H9 (cell line): ENCODE measurements at regions not wholly inside any gene's neighbourhood (a gene's known extent, or its start where the extent isn't known, plus 50 kb on each side); places are given as distances from the start of the nearest gene placed in this dataset.

Experiments used
- DNase-seq: peaks from one replicate; pipeline ENCODE4 v3.0.0-alpha.2; 2017
- H2AFZ ChIP-seq: one replicate; pipeline ENCODE4 v1.6.1; 2013; ENCODE audit warnings: mild to moderate bottlenecking, low read length, control low read depth, moderate library complexity
- H2AK5ac ChIP-seq: 2 replicates; pipeline ENCODE4 v1.6.1; 2013; ENCODE audit warnings: low read length, control low read depth, mixed read lengths; ENCODE audit not compliant: insufficient read length
- H2BK120ac ChIP-seq: one replicate; pipeline ENCODE4 v1.6.1; 2013; ENCODE audit warnings: low read depth, mild to moderate bottlenecking, low read length, control low read depth, inconsistent platforms; ENCODE audit not compliant: poor library complexity, severe bottlenecking
- H2BK12ac ChIP-seq: 2 replicates; pipeline ENCODE4 v1.6.1; 2013; ENCODE audit warnings: low read length, control low read depth, mixed read lengths, low read depth; ENCODE audit not compliant: insufficient read length
- H2BK15ac ChIP-seq: 2 replicates; pipeline ENCODE4 v1.6.1; 2013; ENCODE audit warnings: low read depth, low read length, control low read depth
- H2BK20ac ChIP-seq: one replicate; pipeline ENCODE4 v1.6.1; 2013; ENCODE audit warnings: low read depth, mild to moderate bottlenecking, low read length, control low read depth, inconsistent platforms; ENCODE audit not compliant: poor library complexity, severe bottlenecking
- H2BK5ac ChIP-seq: 2 replicates; pipeline ENCODE4 v1.6.1; 2013; ENCODE audit warnings: low read length, control low read depth, mixed read lengths; ENCODE audit not compliant: insufficient read length
- H3K14ac ChIP-seq: 2 replicates; pipeline ENCODE4 v1.6.1; 2013; ENCODE audit warnings: low read length, control low read depth; ENCODE audit not compliant: insufficient read depth
- H3K18ac ChIP-seq: 2 replicates; pipeline ENCODE4 v1.6.1; 2013; ENCODE audit warnings: low read depth, mild to moderate bottlenecking, mixed read lengths, low read length, control low read depth; ENCODE audit not compliant: insufficient read length
- H3K23ac ChIP-seq: 2 replicates; pipeline ENCODE4 v1.6.1; 2013; ENCODE audit warnings: low read length, control low read depth, mixed read lengths, low read depth; ENCODE audit not compliant: insufficient read length
- H3K23me2 ChIP-seq: 2 replicates; pipeline ENCODE4 v1.6.1; 2013; ENCODE audit warnings: low read depth, mild to moderate bottlenecking, mixed read lengths, low read length, control low read depth; ENCODE audit not compliant: insufficient read length, poor library complexity, severe bottlenecking
- H3K27ac ChIP-seq: 2 replicates; pipeline ENCODE4 v1.5.1; 2013; ENCODE audit warnings: low read length, control low read depth, mixed read lengths, low read depth; ENCODE audit not compliant: insufficient read length
- H3K27me3 ChIP-seq: 2 replicates; pipeline ENCODE4 v1.6.1; 2013; ENCODE audit warnings: low read length, control low read depth, inconsistent platforms; ENCODE audit not compliant: insufficient read depth
- H3K4ac ChIP-seq: 2 replicates; pipeline ENCODE4 v1.6.1; 2013; ENCODE audit warnings: low read depth, mild to moderate bottlenecking, control low read depth, inconsistent platforms, low read length, moderate library complexity
- H3K4me1 ChIP-seq: 2 replicates; pipeline ENCODE4 v1.6.1; 2013; ENCODE audit warnings: low read length, control low read depth, inconsistent platforms; ENCODE audit not compliant: insufficient read depth
- H3K4me2 ChIP-seq: 2 replicates; pipeline ENCODE4 v1.6.1; 2013; ENCODE audit warnings: low read length, control low read depth, mixed read lengths; ENCODE audit not compliant: insufficient read length, insufficient read depth
- H3K56ac ChIP-seq: 2 replicates; pipeline ENCODE4 v1.6.1; 2013; ENCODE audit warnings: low read depth, mild to moderate bottlenecking, mixed read lengths, low read length, control low read depth; ENCODE audit not compliant: insufficient read length
- H3K79me1 ChIP-seq: 2 replicates; pipeline ENCODE4 v1.6.1; 2013; ENCODE audit warnings: low read depth, mild to moderate bottlenecking, moderate library complexity, low read length, control low read depth, inconsistent platforms; ENCODE audit not compliant: insufficient read depth, poor library complexity, severe bottlenecking
- H3K79me2 ChIP-seq: 2 replicates; pipeline ENCODE4 v1.6.1; 2013; ENCODE audit warnings: low read length, control low read depth, inconsistent platforms; ENCODE audit not compliant: insufficient read depth
- H3K9ac ChIP-seq: 2 replicates; pipeline ENCODE4 v1.6.1; 2013; ENCODE audit warnings: low read length, control low read depth, mixed read lengths; ENCODE audit not compliant: insufficient read length; ENCODE audit errors: extremely low read depth
- H3K9me3 ChIP-seq: one replicate; pipeline ENCODE4 v1.6.1; 2013; ENCODE audit warnings: low read depth, low read length, inconsistent platforms; ENCODE audit not compliant: control insufficient read depth
- H3T11ph ChIP-seq: one replicate; pipeline ENCODE4 v1.6.1; 2013; ENCODE audit warnings: mild to moderate bottlenecking, low read length, control low read depth, inconsistent platforms
- H4K20me1 ChIP-seq: one replicate; pipeline ENCODE4 v1.6.1; 2013; ENCODE audit not compliant: control insufficient read depth, insufficient read length, insufficient read depth
- H4K5ac ChIP-seq: 2 replicates; pipeline ENCODE4 v1.6.1; 2013; ENCODE audit warnings: low read depth, mild to moderate bottlenecking, mixed read lengths, low read length, control low read depth; ENCODE audit not compliant: insufficient read length
- H4K8ac ChIP-seq: replicated peaks from 2 replicates; pipeline ENCODE4 v1.6.1; 2013; ENCODE audit warnings: low read length, control low read depth, mixed read lengths, low read depth; ENCODE audit not compliant: insufficient read length
- H4K91ac ChIP-seq: 2 replicates; pipeline ENCODE4 v1.6.1; 2013; ENCODE audit warnings: low read depth, mild to moderate bottlenecking, moderate library complexity, mixed read lengths, low read length, control low read depth; ENCODE audit not compliant: insufficient read length
- H3K27ac Mint-ChIP-seq, 3 experiments: 2 replicates in 2 of 3; 3 replicates in 1 of 3; pipeline ENCODE4 v1.8.0; 2020 to 2021; ENCODE audit warnings: mixed read lengths in 3 of 3, mild to moderate bottlenecking in 1 of 3, moderate library complexity in 1 of 3
- H3K27me3 Mint-ChIP-seq: 2 replicates; pipeline ENCODE4 v1.8.0; 2021; ENCODE audit warnings: low read depth, mild to moderate bottlenecking, moderate library complexity, mixed read lengths
- H3K36me3 Mint-ChIP-seq, 3 experiments: 2 replicates in 2 of 3; 3 replicates in 1 of 3; pipeline ENCODE4 v1.8.0; 2020 to 2021; ENCODE audit warnings: low read depth in 3 of 3, mixed read lengths in 3 of 3; ENCODE audit not compliant: insufficient read depth in 1 of 3
- H3K4me1 Mint-ChIP-seq, 2 experiments: 2 replicates each; pipeline ENCODE4 v1.8.0; 2020; ENCODE audit warnings: mixed read lengths in 2 of 2
- H3K4me3 Mint-ChIP-seq, 2 experiments: 2 replicates in 1 of 2; 3 replicates in 1 of 2; pipeline ENCODE4 v1.8.0; 2020 to 2021; ENCODE audit warnings: mild to moderate bottlenecking in 2 of 2, mixed read lengths in 2 of 2, moderate library complexity in 1 of 2
- H3K9me3 Mint-ChIP-seq, 2 experiments: 2 replicates in 1 of 2; 3 replicates in 1 of 2; pipeline ENCODE4 v1.8.0; 2020; ENCODE audit warnings: mild to moderate bottlenecking in 2 of 2, mixed read lengths in 2 of 2, moderate library complexity in 1 of 2
- WGBS: extraction: QIAGEN DNeasy Blood & Tissue Kit; methylation state at CpG from one replicate; pipeline ENCODE4 v1.1.7; 2013; ENCODE audit warnings: missing lambda C conversion rate, low lambda C conversion rate, mixed read lengths; ENCODE audit not compliant: insufficient read length; ENCODE audit errors: extremely low coverage; 5-methylcytosine and 5-hydroxymethylcytosine counted together
- TF ChIP-seq, protein P1 (sequence below): fragments of 200-600 bp; sonication (generic); conservative IDR thresholded peaks from 3 replicates; pipeline ENCODE4 v1.8.0; 2021; ENCODE audit warnings: antibody characterized with exemption, mild to moderate bottlenecking

DNA sequence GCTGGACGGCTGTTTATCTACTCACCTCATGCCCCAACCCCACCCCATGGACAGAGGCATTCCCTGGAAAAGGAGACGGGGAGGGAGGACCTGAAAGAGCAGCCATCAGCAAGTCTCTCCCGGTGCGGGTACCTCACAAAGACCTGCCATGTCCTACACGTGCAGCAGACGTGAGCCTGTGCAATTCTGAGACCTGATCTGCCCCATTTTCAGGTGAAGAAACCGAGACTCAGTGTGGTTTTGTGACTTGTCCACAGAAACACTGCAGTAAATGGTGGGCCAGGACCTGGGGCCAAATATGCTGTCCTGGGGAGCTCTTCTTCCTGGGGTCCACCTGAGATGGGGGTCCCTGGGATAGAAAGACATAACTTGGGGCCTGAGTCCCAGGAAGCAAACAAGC is 137.0 kb upstream of the LINGO1 start:
- Histone ChIP-seq H2BK5ac (no peak overlapping the region), H3T11ph (no peak overlapping the region), H2AK5ac (no peak overlapping the region), H3K18ac (no peak overlapping the region), H2BK120ac (no peak overlapping the region), H3K27me3 (no peaks in the 10 kb centered on the region), H3K9ac (no peak overlapping the region), H3K79me2 (no peaks in the 10 kb centered on the region), H3K4ac (no peak overlapping the region), H3K23me2 (no peaks in the 10 kb centered on the region), H3K79me1 (no peaks in the 10 kb centered on the region), H3K9me3 (no peaks in the 10 kb centered on the region), H3K14ac (peak overlapping the region; percentile 29; the same call in 1 of the 2 replicates), H3K4me1 (no peaks in the 10 kb centered on the region), H3K4me2 (no peak overlapping the region), H3K23ac (no peak overlapping the region), H4K20me1 (no peaks in the 10 kb centered on the region), H4K8ac (no peak overlapping the region), H2BK15ac (no peak overlapping the region), H4K5ac (no peak overlapping the region), H2AFZ (no peak overlapping the region), H2BK20ac (no peak overlapping the region), H3K56ac (no peak overlapping the region), H3K27ac (no peak overlapping the region), H4K91ac (no peak overlapping the region), H2BK12ac (no peak overlapping the region)
- Mint-ChIP-seq H3K4me1 (peaks cover 8 to 31% of the 10 kb centered on the region in 2 experiments), H3K27me3 (peaks cover 3% of the 10 kb centered on the region), H3K27ac (no peak overlapping the region), H3K9me3 (no peaks in the 10 kb centered on the region), H3K4me3 (no peak overlapping the region), H3K36me3 (no peaks in the 10 kb centered on the region)
- TF ChIP-seq, protein P1, sequence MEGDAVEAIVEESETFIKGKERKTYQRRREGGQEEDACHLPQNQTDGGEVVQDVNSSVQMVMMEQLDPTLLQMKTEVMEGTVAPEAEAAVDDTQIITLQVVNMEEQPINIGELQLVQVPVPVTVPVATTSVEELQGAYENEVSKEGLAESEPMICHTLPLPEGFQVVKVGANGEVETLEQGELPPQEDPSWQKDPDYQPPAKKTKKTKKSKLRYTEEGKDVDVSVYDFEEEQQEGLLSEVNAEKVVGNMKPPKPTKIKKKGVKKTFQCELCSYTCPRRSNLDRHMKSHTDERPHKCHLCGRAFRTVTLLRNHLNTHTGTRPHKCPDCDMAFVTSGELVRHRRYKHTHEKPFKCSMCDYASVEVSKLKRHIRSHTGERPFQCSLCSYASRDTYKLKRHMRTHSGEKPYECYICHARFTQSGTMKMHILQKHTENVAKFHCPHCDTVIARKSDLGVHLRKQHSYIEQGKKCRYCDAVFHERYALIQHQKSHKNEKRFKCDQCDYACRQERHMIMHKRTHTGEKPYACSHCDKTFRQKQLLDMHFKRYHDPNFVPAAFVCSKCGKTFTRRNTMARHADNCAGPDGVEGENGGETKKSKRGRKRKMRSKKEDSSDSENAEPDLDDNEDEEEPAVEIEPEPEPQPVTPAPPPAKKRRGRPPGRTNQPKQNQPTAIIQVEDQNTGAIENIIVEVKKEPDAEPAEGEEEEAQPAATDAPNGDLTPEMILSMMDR: no peak
- WGBS: no CpG with 5 or more reads among the region's 7 CpGs
- DNase-seq: no peak
